ENCODE measurements at regions not wholly inside any gene's neighbourhood (a gene's known extent, or its start where the extent isn't known, plus 50 kb on each side); places are given as distances from the start of the nearest gene placed in this dataset.

- TF ChIP-seq CTCF (IDR thresholded peaks at IDR 0.05) (no peak), POLR2A (IDR thresholded peaks at IDR 0.05; ENCODE audit: low read length) (no peak), CHD4 (IDR thresholded peaks at IDR 0.05; ENCODE audit: borderline replicate concordance) (no peak), MAFK (IDR thresholded peaks at IDR 0.05; ENCODE audit: partially characterized antibody) (no peak), MAX (IDR thresholded peaks at IDR 0.05) (no peak), ESRRA (IDR thresholded peaks at IDR 0.05; ENCODE audit: borderline replicate concordance, low read length) (no peak), SMC3 (IDR thresholded peaks at IDR 0.05) (no peak), JUN (IDR thresholded peaks at IDR 0.05) (no peak), REST (IDR thresholded peaks at IDR 0.05) (no peak), RFX5 (IDR thresholded peaks at IDR 0.05) (no peak)
Measured at GRCh38 chr2:21250673-21251072, 126.9 kb downstream of the TDRD15 start.
